Ishikawa (cell line): ENCODE measurements at regions not wholly inside any gene's neighbourhood (a gene's known extent, or its start where the extent isn't known, plus 50 kb on each side); places are given as distances from the start of the nearest gene placed in this dataset.

ENCODE experiments used
- CEBPB ChIP-seq: IDR thresholded peaks from 2 replicates; pipeline ENCODE4 v1.6.1; 2012
- CREB1 ChIP-seq: IDR thresholded peaks from 2 replicates; pipeline ENCODE4 v1.6.1; 2012; ENCODE audit warnings: low read depth
- EGR1 ChIP-seq: IDR thresholded peaks from 2 replicates; pipeline ENCODE4 v1.6.1; 2012
- EP300 ChIP-seq: IDR thresholded peaks from 2 replicates; pipeline ENCODE4 v1.6.1; 2012; ENCODE audit warnings: borderline replicate concordance
- FOXM1 ChIP-seq: IDR thresholded peaks from 2 replicates; pipeline ENCODE4 v1.6.1; 2012; ENCODE audit warnings: low read depth, borderline replicate concordance
- NFIC ChIP-seq: IDR thresholded peaks from 2 replicates; pipeline ENCODE4 v1.6.1; 2012
- RAD21 ChIP-seq: IDR thresholded peaks from 2 replicates; pipeline ENCODE4 v1.6.1; 2012; ENCODE audit warnings: low read depth
- TAF1 ChIP-seq: IDR thresholded peaks from 2 replicates; pipeline ENCODE4 v1.6.1; 2012; ENCODE audit warnings: low read depth, mild to moderate bottlenecking
- TCF12 ChIP-seq: IDR thresholded peaks from 2 replicates; pipeline ENCODE4 v1.6.1; 2012; ENCODE audit warnings: low read depth
- TEAD4 ChIP-seq: IDR thresholded peaks from 2 replicates; pipeline ENCODE4 v1.6.1; 2012
- YY1 ChIP-seq: IDR thresholded peaks from 2 replicates; pipeline ENCODE4 v1.6.1; 2012; ENCODE audit warnings: low read depth
- ZBTB7A ChIP-seq: IDR thresholded peaks from 2 replicates; pipeline ENCODE4 v1.6.1; 2012; ENCODE audit warnings: low read depth
- TF ChIP-seq, protein P1 (sequence below): IDR thresholded peaks from 2 replicates; pipeline ENCODE4 v1.6.1; 2012; ENCODE audit warnings: low read depth, mild to moderate bottlenecking
- TF ChIP-seq, protein P2 (sequence below): IDR thresholded peaks from 2 replicates; pipeline ENCODE4 v1.6.1; 2012
- TF ChIP-seq, protein P3 (sequence below): IDR thresholded peaks from 2 replicates; pipeline ENCODE4 v1.6.1; 2012

DNA sequence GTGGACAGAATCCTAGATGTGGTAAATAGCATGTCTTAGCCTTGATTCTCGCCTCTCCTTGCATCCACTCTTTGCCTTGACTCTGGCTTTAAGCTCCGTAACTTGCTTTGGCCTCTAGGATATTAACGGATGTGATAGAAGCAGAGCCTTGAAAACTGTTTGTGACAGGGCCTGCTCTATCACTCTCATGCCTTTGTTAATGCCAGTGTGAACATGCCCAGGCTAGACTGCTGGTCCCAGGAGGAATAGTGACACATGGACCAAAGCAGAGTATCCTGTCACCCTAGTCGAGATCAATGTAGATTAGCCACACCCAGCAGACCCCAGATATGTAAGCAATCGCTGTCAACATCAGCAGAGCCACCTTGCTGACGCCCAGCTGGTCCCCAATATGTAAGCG is 109.9 kb upstream of the C9orf72 start:
- no peak for TF ChIP-seq RAD21
- TF ChIP-seq CEBPB: no peak

DNA sequence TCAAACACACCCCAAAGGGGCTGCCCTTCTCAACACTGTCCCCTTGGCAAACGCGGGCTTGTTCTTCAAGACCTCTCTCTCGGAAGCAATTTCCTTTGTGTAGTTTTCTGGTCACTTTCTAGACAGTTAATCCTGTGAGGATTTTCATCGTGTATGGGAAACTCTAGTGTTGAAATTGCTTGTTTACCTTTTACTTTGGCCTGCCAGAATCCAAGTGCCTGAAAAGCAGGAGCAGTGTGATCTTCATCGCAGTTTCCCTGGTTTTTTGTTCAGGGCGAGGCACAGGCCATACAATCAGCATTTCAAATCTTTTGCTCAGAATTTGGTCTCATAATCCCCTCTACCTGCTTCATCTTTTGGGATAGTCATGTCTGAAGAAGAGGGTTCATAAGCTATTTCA is 115.7 kb upstream of the C9orf72 start:
- TF ChIP-seq, protein P1, sequence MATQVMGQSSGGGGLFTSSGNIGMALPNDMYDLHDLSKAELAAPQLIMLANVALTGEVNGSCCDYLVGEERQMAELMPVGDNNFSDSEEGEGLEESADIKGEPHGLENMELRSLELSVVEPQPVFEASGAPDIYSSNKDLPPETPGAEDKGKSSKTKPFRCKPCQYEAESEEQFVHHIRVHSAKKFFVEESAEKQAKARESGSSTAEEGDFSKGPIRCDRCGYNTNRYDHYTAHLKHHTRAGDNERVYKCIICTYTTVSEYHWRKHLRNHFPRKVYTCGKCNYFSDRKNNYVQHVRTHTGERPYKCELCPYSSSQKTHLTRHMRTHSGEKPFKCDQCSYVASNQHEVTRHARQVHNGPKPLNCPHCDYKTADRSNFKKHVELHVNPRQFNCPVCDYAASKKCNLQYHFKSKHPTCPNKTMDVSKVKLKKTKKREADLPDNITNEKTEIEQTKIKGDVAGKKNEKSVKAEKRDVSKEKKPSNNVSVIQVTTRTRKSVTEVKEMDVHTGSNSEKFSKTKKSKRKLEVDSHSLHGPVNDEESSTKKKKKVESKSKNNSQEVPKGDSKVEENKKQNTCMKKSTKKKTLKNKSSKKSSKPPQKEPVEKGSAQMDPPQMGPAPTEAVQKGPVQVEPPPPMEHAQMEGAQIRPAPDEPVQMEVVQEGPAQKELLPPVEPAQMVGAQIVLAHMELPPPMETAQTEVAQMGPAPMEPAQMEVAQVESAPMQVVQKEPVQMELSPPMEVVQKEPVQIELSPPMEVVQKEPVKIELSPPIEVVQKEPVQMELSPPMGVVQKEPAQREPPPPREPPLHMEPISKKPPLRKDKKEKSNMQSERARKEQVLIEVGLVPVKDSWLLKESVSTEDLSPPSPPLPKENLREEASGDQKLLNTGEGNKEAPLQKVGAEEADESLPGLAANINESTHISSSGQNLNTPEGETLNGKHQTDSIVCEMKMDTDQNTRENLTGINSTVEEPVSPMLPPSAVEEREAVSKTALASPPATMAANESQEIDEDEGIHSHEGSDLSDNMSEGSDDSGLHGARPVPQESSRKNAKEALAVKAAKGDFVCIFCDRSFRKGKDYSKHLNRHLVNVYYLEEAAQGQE: no peak
- TF ChIP-seq RAD21 (no peak), FOXM1 (no peak), TAF1 (no peak), ZBTB7A (no peak), YY1 (no peak), TEAD4 (no peak), EP300 (no peak), TCF12 (no peak), CEBPB (no peak), CREB1 (no peak), EGR1 (no peak), NFIC (no peak)
- TF ChIP-seq, protein P2, sequence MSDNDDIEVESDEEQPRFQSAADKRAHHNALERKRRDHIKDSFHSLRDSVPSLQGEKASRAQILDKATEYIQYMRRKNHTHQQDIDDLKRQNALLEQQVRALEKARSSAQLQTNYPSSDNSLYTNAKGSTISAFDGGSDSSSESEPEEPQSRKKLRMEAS: no peak
- TF ChIP-seq, protein P3, sequence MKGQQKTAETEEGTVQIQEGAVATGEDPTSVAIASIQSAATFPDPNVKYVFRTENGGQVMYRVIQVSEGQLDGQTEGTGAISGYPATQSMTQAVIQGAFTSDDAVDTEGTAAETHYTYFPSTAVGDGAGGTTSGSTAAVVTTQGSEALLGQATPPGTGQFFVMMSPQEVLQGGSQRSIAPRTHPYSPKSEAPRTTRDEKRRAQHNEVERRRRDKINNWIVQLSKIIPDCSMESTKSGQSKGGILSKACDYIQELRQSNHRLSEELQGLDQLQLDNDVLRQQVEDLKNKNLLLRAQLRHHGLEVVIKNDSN: no peak

DNA sequence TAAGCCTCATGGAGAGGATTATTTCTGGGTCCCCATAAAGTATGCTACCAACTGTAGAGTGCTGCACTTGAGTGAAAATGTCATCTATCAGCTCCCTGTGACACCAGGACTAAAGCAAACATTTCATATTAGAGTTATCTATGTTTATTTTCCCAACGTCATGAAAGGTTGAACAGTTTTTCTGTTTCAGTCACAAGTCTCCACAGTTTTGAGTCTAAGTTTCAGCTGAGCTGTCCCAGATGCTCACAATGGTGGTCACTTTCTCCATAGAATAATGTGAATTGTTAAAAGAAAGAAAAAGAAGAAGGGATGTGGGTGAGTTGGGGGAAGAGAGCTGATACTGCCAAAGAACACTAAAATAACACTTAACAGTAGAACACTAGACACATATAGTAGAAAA is 126.3 kb upstream of the C9orf72 start:
- TF ChIP-seq NFIC: no peak
- TF ChIP-seq CREB1: no peak
- no peak for TF ChIP-seq ZBTB7A
- TF ChIP-seq TCF12: no peak
- TF ChIP-seq RAD21: no peak
- no peak for TF ChIP-seq EP300
- TF ChIP-seq TEAD4: no peak
- TF ChIP-seq, protein P3: no peak
- no peak for TF ChIP-seq YY1
- TF ChIP-seq CEBPB: no peak
- no peak for TF ChIP-seq FOXM1
- TF ChIP-seq, protein P2: no peak
- no peak for TF ChIP-seq TAF1

DNA sequence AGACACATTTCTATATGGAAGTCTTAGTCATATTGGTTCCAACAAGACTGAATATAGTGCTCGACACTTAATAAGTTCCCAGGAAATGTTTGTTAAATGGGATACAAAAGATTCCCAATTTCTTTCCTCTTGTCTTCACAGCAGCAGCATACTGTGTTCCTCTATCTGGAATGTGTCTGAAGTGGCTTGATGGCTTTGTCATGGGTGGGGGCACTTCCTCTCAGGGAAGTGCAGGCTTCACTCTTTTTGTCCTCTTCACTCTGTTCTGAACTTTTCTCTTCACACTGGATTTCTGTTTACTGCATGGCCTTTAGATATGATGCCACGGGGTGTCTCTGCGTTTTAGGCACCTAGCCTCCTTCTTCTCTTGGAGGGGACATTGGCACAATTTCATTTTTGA is 127.7 kb upstream of the C9orf72 start:
- TF ChIP-seq TAF1 (no peak), RAD21 (no peak), TCF12 (no peak), EGR1 (no peak), FOXM1 (no peak), NFIC (no peak), ZBTB7A (no peak), YY1 (no peak)
- TF ChIP-seq, protein P3: no peak
- TF ChIP-seq, protein P2: no peak
- TF ChIP-seq, protein P1: no peak

DNA sequence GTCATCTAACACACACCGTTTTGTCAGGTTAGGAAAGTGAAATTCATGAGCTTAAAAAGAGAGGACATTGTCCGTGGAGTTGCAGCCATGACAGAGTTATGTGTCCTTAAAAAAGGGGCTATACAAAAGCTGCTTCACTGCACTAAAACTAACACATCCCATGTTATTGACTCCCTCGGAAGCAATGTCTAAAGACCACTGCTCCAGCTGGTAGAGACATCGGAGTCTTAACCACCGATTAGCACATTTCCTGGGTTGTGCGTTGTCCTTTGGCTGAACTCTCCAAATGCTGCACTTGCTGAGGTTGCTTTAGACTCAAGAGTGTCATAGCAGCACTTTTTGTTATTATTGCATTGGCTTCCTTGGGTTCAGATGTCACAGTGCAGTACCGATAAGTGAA is 128.3 kb upstream of the C9orf72 start:
- TF ChIP-seq, protein P3: no peak
- no peak for TF ChIP-seq TAF1
- TF ChIP-seq, protein P1: no peak
- no peak for TF ChIP-seq EGR1
- no peak for TF ChIP-seq EP300
- TF ChIP-seq CREB1: no peak
- TF ChIP-seq YY1: no peak
- no peak for TF ChIP-seq FOXM1
- no peak for TF ChIP-seq TEAD4
- TF ChIP-seq TCF12: no peak
- no peak for TF ChIP-seq CEBPB
- TF ChIP-seq ZBTB7A: no peak
- TF ChIP-seq, protein P2: no peak
- no peak for TF ChIP-seq RAD21
- TF ChIP-seq NFIC: no peak
